ENCODE measurements at regions not wholly inside any gene's neighbourhood (a gene's known extent, or its start where the extent isn't known, plus 50 kb on each side); places are given as distances from the start of the nearest gene placed in this dataset.

GRCh38 chr13:33372251-33372919 is 86.8 kb upstream of the STARD13 start:
- intact Hi-C loops (cut with micrococcal nuclease) = no loop called here

DNA sequence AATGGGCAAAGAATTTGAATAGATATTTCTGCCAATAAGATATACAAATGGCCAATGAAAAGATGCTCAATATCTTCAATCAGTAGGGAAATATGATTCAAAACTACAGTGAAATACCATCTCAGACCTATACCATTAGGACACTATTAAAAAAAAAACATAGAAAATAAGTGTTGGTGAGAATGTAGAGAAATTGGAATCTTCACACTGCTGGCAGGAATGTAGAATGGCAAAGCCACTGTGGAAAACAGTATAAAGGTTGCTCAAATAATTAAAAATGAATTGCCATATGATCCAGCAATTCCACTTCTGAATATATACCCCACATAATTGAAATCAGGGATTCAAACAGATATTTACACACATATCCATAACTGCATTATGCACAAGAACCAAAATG is 88.1 kb upstream of the STARD13 start:
- intact Hi-C loops (cut with micrococcal nuclease) = no loop called here

- intact Hi-C loops (cut with micrococcal nuclease) = no loop called here
Measured at GRCh38 chr13:33375421-33375820, 89.9 kb upstream of the STARD13 start.

- intact Hi-C loops (cut with micrococcal nuclease) = no loop called here
Measured at GRCh38 chr13:33376212-33376611, 90.7 kb upstream of the STARD13 start.

- intact Hi-C loops (cut with micrococcal nuclease) = no loop called here
Measured at GRCh38 chr13:33377411-33377810, 91.9 kb upstream of the STARD13 start.

DNA sequence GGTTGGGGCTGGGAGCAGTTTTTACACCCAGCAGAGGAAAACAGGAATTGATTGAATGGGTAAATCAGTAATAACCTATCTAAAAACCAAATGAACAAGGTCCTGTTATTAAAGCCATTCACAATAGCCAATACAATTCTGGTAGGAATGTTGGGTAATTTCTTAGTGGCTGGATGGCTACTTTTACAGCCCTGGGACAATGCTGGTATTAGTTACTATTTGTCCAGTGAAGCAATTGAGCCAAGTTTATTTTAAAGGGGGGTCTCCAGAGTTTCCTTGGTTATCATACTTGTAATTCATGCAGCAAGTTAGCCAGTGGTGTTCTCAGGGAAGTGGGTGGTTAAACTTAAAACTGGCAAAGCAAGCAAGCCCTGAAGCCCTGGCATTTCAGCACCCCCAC is 92.3 kb upstream of the STARD13 start:
- intact Hi-C loops (cut with micrococcal nuclease) = no loop called here

DNA sequence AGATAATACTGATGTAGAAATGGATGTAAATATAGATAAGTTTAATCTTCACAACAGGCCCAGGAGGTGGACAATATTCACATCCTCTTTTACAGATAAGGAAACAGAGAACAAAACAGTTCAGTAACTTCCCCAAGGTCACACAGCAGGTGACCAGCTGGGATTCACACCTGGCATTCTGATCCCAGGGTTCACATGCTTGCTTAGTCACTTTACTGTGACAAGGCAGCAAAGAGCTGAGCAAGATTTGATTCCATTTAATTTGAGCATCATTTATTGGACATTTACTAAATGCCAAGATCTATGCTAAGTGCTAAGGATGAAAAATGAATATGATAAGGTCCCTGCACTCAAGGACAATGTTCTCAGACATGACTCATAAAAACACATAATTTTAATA is 94.1 kb upstream of the STARD13 start:
- intact Hi-C loops (cut with micrococcal nuclease) = no loop called here

DNA sequence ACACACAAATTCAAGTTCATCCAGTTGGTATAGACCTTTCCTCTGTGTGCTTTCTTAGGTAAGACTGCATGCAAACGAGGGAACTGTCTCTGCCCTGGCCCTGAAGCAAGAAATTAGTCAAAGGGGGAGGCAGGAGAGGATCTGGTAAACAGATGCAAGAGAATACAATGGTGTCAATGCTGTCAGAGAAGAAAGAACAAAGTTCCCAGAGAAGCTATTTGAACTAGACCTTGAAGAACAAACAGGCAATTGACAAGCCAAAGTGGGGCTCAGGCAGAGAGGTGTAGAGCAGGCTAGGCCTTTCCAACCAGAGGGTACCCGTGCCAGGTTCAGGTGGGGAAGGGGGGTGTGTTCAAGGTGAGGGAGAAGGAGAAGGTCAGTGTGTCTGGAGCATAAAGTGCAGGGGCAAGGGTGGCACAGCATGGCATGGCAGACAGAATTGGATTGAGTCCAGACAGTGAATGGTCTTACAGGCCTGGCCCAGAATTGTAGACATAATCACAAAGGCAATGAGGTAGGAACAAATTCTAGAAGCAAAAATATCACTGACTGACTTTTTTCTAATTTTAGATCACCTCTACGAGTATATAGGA is 95.0 kb upstream of the STARD13 start:
- intact Hi-C loops (cut with micrococcal nuclease) = no loop called here

GRCh38 chr13:33381180-33381579 is 95.6 kb upstream of the STARD13 start:
- intact Hi-C loops (cut with micrococcal nuclease) = no loop called here

- intact Hi-C loops (cut with micrococcal nuclease) = no loop called here
Measured at GRCh38 chr13:33381906-33382305, 96.4 kb upstream of the STARD13 start.

DNA sequence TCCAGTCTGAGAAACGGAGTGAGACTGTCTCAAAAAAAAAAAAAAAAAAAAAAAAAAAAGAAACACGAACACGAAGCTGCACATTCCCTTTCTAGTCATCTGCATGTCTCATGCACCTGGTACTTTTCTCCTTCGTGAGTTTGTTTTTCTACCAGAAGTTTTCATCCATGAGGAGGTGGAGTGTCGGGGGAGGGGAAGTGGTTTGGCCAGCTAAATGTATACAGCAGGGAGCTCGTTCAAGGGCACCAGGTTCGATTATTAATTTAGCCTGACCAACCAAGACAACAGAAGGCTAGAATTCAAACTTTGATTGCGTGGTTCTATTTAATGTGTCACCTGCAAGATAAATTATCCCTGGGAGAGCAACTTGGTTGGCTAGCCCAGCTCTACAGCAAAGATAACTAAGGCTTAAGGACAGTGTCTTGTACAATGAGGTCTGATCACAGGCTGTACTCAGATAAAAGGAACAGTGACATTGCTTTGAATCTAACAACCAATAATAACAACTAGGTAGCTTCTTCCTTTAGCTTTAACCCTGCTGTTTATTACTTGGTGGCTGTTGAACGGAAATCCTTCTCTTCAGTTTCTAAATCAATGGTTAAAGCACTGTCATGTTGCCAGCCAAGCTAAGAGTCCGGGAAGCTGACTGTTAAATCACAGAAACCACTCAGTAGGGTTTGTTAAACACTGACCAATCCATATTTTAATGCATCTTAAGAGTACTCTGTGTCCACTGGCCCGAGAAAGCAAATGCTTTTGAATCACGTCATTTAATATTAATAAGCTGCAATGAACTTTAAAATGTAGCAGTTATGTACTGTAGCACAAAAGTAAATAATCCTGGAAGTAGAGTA is 98.4 kb upstream of the STARD13 start:
- intact Hi-C loops (cut with micrococcal nuclease) = no loop called here

DNA sequence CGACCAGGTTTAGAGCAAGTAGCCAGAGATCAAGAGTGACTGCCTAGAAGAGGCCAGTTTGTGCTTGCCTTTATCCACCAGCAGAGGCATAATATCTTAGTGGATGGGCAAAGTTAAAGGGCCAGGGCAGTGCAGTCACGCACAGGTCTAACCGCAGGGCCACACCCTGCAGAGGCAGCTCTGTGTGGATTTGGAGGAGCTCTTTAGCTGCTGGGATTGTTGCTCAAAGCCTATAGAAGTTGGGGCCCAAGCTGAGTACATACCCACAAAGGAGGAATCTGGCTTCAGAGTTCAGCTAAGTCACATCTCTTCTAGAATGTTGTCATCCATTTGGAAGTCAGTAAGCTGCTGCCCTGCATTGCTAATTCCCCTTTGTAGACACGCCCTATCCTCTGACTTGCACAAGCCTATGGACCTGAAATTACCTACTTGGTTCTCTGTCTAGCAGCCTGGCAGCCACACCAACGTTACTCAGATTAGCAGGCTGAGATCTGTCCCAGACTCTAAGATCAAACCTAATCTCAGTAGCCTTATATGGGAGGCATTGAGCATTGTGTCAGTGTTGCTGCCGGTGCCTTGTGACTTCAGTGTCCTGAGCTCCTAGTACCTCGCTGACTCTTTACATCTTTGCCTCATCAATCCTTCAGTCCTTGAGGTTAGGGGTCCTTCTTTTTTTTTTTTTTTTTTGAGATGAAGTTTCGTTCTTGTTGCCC is 102.9 kb upstream of the STARD13 start:
- intact Hi-C loops (cut with micrococcal nuclease) = no loop called here

GRCh38 chr13:33392794-33393405 is 107.3 kb upstream of the STARD13 start:
- intact Hi-C loops (cut with micrococcal nuclease) = no loop called here

DNA sequence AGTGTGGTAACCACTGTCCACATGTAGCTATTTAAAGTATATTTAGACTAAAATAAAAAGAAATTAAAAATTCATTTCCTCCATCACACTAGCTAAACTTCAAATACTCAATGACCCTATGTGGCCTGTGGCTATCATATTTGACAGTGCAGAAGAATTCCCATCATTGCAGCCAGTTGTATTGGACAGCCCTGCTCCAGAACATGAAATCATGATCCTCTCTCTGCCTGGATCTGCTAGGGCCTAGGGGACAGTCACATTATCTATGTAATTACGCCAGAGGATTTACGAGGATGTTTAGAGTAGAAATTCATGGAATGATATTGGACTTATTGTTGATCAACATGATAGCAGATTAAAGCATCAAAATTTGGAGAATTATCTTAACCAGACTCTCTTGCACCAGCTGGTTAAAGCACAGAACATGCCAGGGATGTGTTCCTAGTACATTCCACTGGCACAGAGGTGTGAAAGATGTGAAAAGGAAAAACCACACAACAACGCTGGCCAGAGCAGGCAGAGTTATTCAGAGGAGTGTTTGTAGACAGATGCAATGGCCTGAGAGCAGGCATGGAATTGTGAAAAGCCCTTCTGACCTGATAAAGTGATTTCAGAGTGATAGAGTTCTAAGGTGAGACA is 108.9 kb upstream of the STARD13 start:
- intact Hi-C loops (cut with micrococcal nuclease) = no loop called here

GRCh38 chr13:33401238-33401637 is 115.7 kb upstream of the STARD13 start:
- intact Hi-C loops (cut with micrococcal nuclease) = no loop called here

- intact Hi-C loops (cut with micrococcal nuclease) = no loop called here
Measured at GRCh38 chr13:33402975-33403374, 117.4 kb upstream of the STARD13 start.

GRCh38 chr13:33403807-33404362 is 118.3 kb upstream of the STARD13 start:
- intact Hi-C loops (cut with micrococcal nuclease) = no loop called here

- intact Hi-C loops (cut with micrococcal nuclease) = no loop called here
Measured at GRCh38 chr13:33405371-33405770, 119.8 kb upstream of the STARD13 start.

DNA sequence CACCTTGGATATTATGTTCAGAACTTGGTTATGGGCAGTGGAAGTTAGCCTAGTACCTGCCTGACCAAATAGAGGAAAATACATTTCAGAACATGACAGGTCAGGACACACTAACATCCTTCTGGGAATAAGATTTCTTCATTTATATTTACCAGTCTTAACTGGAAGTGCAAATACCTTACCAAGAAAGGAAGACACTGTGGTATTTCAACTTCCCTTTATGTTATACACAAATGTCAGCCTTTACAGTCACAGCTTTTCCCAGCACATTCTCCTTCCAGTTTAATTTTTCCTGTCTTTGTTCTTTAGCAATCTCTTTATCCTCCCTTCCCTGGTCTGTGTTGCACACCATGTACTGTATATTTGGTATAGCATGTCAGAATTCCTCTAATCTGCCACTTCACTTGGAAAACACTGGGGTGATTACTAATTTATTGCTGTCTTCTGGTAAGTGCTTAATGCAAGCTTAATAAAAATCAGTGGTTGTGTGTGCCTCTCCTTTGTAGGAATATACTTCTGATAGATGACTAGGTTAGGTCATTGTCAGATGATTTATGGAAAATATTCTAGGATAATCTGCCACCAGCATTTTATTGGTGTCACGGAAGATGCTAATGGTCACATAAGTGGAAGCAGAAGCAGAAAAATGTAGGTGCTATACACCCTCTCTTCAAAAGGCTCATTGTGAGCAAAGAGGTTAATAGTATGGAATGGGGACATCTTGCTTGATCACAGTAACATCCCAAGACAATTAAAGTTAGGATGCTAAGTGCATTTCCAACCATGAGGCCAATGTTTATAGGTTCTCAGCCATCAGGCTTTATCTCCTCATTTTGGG is 124.3 kb upstream of the STARD13 start:
- intact Hi-C loops (cut with micrococcal nuclease) = no loop called here

DNA sequence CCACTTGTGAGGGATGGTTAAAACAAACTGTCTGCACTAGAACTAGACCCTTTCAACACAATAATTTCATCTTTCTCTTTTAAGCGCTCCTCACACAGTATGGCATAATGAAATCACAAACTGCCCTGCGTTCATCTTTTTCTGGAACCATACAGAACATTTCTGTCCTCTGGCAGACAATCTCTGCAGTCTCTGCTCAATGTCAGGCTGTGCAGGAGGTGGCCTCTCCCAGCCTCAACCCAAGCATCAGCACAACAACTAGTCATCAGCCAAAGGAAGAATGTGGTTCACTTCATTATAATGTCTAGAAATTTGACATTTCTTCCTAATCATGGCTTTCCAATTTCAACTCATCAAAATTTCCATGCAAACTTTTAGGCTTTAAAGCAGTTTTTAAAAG is 125.1 kb upstream of the STARD13 start:
- intact Hi-C loops (cut with micrococcal nuclease) = no loop called here

Measured in T-helper 2 cell treated with Interferon-gamma antibody and Interleukin-4, amounts not matched to agents 100 ng/mL and 5 ng/mL, for 36 hours (primary cell).